ENCODE measurements at regions not wholly inside any gene's neighbourhood (a gene's known extent, or its start where the extent isn't known, plus 50 kb on each side); places are given as distances from the start of the nearest gene placed in this dataset.
A peak's percentile ranks its signal among the peaks of the same experiment; 100 is the strongest.

DNA sequence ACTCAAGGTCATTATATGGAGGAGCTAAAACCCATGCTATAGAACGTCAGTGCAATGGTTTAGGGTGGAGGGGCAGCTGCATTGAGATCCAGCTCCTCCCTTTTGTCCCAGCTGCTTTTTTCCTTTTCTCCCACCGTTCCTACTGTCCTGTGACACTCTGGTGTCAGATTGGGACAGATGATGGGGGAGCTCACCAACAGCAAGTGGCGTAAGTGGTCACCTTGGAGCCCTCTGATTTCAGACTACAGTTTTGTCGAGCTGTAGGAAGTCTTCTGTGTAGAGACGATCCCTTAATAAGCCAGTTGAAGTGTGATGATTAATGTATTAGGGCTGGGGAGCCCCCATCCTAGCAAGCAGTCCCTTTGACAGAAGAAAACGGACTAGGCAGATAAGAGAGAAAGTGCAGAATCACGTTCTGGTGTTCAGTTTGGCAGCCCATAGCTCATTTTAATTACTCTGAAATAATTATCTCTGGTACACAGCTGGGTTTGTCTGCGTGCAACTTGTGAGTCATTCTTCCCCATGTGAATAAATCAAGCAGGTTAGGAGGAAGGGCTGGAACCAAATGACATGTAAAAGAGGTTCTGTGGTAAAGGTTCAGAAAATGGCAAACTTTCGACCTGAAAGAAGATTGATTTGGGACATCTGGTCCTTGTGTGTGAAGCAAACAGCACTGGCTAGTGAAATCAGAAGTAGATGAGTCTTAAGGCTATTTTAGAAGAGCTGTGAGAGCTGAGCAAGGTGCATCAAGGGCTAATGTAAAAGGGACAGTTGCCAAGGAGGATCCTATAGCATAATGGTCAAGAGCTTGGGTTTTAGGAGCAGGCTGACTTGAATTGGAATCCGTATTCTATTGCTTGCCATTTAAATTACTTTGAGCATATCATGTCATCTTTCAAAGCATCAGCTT is 241.4 kb downstream of the EDEM1 start (continued):
- TF ChIP-seq, protein P1, sequence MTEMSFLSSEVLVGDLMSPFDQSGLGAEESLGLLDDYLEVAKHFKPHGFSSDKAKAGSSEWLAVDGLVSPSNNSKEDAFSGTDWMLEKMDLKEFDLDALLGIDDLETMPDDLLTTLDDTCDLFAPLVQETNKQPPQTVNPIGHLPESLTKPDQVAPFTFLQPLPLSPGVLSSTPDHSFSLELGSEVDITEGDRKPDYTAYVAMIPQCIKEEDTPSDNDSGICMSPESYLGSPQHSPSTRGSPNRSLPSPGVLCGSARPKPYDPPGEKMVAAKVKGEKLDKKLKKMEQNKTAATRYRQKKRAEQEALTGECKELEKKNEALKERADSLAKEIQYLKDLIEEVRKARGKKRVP (CRISPR knock-in tag; IDR thresholded peaks at IDR 0.05), result peak; percentile 75
- TF ChIP-seq, protein P2, sequence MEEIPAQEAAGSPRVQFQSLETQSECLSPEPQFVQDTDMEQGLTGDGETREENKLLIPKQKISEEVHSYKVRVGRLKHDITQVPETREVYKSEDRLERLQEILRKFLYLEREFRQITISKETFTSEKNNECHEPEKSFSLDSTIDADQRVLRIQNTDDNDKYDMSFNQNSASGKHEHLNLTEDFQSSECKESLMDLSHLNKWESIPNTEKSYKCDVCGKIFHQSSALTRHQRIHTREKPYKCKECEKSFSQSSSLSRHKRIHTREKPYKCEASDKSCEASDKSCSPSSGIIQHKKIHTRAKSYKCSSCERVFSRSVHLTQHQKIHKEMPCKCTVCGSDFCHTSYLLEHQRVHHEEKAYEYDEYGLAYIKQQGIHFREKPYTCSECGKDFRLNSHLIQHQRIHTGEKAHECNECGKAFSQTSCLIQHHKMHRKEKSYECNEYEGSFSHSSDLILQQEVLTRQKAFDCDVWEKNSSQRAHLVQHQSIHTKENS (CRISPR knock-in tag; IDR thresholded peaks at IDR 0.05), result no peak
- TF ChIP-seq ZNF282 (CRISPR knock-in tag; IDR thresholded peaks at IDR 0.05) (no peak), PTBP1 (IDR thresholded peaks at IDR 0.05; ENCODE audit: low read depth, low read length) (no peak), PCBP1 (IDR thresholded peaks at IDR 0.05; ENCODE audit: low read depth, low read length, poor library complexity, severe bottlenecking) (no peak), HCFC1 (IDR thresholded peaks at IDR 0.05; ENCODE audit: low read depth, low read length) (no peak; the same call in 1 of the 2 replicates), CBFA2T2 (conservative IDR thresholded peaks at IDR 0.05) (peak; percentile 99), ZKSCAN1 (IDR thresholded peaks at IDR 0.05; ENCODE audit: low read depth, low read length) (peak; percentile 69; the same call in 1 of the 2 replicates), ZNF23 (CRISPR knock-in tag; IDR thresholded peaks at IDR 0.05) (no peak), SIN3B (IDR thresholded peaks at IDR 0.05; ENCODE audit: low read depth) (no peak), CAMTA2 (CRISPR knock-in tag; conservative IDR thresholded peaks at IDR 0.05) (no peak), DIDO1 (tag; IDR thresholded peaks at IDR 0.05; ENCODE audit: low read depth) (no peak), NEUROD1 (IDR thresholded peaks at IDR 0.05; ENCODE audit: borderline replicate concordance, low read depth, low read length, partially characterized antibody) (peak; percentile 97), TEAD4 (IDR thresholded peaks at IDR 0.05; ENCODE audit: low read length) (peak; percentile 100), TEAD4 (CRISPR knock-in tag; IDR thresholded peaks at IDR 0.05; ENCODE audit: borderline replicate concordance) (no peak), XRCC5 (IDR thresholded peaks at IDR 0.05; ENCODE audit: low read depth, low read length) (peak; percentile 71; the same call in 1 of the 2 replicates), ZNF76 (CRISPR knock-in tag; IDR thresholded peaks at IDR 0.05; ENCODE audit: borderline replicate concordance) (peak; percentile 78; the same call in 1 of the 2 replicates), ESRRA (IDR thresholded peaks at IDR 0.05; ENCODE audit: borderline replicate concordance, low read depth) (peak; percentile 81), ARID2 (IDR thresholded peaks at IDR 0.05) (no peak), TRIM28 (IDR thresholded peaks at IDR 0.05) (peak; percentile 80; the same call in 1 of the 2 replicates), OTX1 (CRISPR knock-in tag; IDR thresholded peaks at IDR 0.05) (peak; percentile 60; the same call in 1 of the 2 replicates)
- TF ChIP-seq, protein P3, sequence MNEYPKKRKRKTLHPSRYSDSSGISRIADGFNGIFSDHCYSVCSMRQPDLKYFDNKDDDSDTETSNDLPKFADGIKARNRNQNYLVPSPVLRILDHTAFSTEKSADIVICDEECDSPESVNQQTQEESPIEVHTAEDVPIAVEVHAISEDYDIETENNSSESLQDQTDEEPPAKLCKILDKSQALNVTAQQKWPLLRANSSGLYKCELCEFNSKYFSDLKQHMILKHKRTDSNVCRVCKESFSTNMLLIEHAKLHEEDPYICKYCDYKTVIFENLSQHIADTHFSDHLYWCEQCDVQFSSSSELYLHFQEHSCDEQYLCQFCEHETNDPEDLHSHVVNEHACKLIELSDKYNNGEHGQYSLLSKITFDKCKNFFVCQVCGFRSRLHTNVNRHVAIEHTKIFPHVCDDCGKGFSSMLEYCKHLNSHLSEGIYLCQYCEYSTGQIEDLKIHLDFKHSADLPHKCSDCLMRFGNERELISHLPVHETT (CRISPR knock-in tag; conservative IDR thresholded peaks at IDR 0.05 in 1 of 2, IDR thresholded peaks at IDR 0.05 in 1 of 2), result peak in 1 of 2 experiments; percentile 97; a peak in 2 of 4 replicates
- TF ChIP-seq, protein P4, sequence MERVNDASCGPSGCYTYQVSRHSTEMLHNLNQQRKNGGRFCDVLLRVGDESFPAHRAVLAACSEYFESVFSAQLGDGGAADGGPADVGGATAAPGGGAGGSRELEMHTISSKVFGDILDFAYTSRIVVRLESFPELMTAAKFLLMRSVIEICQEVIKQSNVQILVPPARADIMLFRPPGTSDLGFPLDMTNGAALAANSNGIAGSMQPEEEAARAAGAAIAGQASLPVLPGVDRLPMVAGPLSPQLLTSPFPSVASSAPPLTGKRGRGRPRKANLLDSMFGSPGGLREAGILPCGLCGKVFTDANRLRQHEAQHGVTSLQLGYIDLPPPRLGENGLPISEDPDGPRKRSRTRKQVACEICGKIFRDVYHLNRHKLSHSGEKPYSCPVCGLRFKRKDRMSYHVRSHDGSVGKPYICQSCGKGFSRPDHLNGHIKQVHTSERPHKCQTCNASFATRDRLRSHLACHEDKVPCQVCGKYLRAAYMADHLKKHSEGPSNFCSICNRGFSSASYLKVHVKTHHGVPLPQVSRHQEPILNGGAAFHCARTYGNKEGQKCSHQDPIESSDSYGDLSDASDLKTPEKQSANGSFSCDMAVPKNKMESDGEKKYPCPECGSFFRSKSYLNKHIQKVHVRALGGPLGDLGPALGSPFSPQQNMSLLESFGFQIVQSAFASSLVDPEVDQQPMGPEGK (CRISPR knock-in tag; IDR thresholded peaks at IDR 0.05; ENCODE audit: borderline replicate concordance), result peak; percentile 87; the same call in 1 of the 2 replicates
